ENCODE measurements at regions not wholly inside any gene's neighbourhood (a gene's known extent, or its start where the extent isn't known, plus 50 kb on each side); places are given as distances from the start of the nearest gene placed in this dataset.

- H3K4me3 ChIP-seq (ENCODE audit: low read length), result no peak overlapping the region
- DNase-seq (ENCODE audit: low read depth), result no peak
These were observed 218.1 kb downstream of the SP3 start for GRCh38 chr2:173747035-173747434.

GRCh38 chr2:173749315-173749714 is 215.9 kb downstream of the SP3 start:
- no peak overlapping the region for H3K4me3 ChIP-seq (ENCODE audit: low read length)
- TF ChIP-seq CTCF (conservative IDR thresholded peaks at IDR 0.05; ENCODE audit: low read depth, low read length), result peak; percentile 55
- DNase-seq (ENCODE audit: low read depth), result no peak

More at GRCh38 chr2:173747035-173747434, 218.1 kb downstream of the SP3 start:
- TF ChIP-seq CTCF (conservative IDR thresholded peaks at IDR 0.05; ENCODE audit: low read depth, low read length), result no peak

- H3K4me3 ChIP-seq (ENCODE audit: low read length), result no peak overlapping the region
- peak; percentile 16 for TF ChIP-seq CTCF (conservative IDR thresholded peaks at IDR 0.05; ENCODE audit: low read depth, low read length)
- no peak for DNase-seq (ENCODE audit: low read depth)
These were observed 214.8 kb downstream of the SP3 start for GRCh38 chr2:173750353-173750801.

- TF ChIP-seq CTCF (conservative IDR thresholded peaks at IDR 0.05; ENCODE audit: low read depth, low read length), result no peak
- no peak for DNase-seq (ENCODE audit: low read depth)
- no peak overlapping the region for H3K4me3 ChIP-seq (ENCODE audit: low read length)
These were observed 214.3 kb downstream of the SP3 start for GRCh38 chr2:173750831-173751230.

GRCh38 chr2:173751245-173751975 is 213.8 kb downstream of the SP3 start:
- no peak for TF ChIP-seq CTCF (conservative IDR thresholded peaks at IDR 0.05; ENCODE audit: low read depth, low read length)
- DNase-seq (ENCODE audit: low read depth), result no peak
- no peak overlapping the region for H3K4me3 ChIP-seq (ENCODE audit: low read length)

- DNase-seq (ENCODE audit: low read depth), result no peak
- H3K4me3 ChIP-seq (ENCODE audit: low read length), result no peak overlapping the region
- peak; percentile 43 for TF ChIP-seq CTCF (conservative IDR thresholded peaks at IDR 0.05; ENCODE audit: low read depth, low read length)
These were observed 213.0 kb downstream of the SP3 start for GRCh38 chr2:173752152-173752551.

GRCh38 chr2:173753441-173753840 is 211.7 kb downstream of the SP3 start:
- TF ChIP-seq CTCF (conservative IDR thresholded peaks at IDR 0.05; ENCODE audit: low read depth, low read length), result no peak
- DNase-seq (ENCODE audit: low read depth), result no peak
- no peak overlapping the region for H3K4me3 ChIP-seq (ENCODE audit: low read length)
